Erythroblast (primary cell): ENCODE measurements at regions not wholly inside any gene's neighbourhood (a gene's known extent, or its start where the extent isn't known, plus 50 kb on each side); places are given as distances from the start of the nearest gene placed in this dataset.

Source experiments
- GATA1 ChIP-seq: IDR thresholded peaks from 2 replicates; pipeline ENCODE4 v1.6.1; 2011; ENCODE audit warnings: low read depth, mild to moderate bottlenecking, control low read depth, low read length, moderate library complexity
- POLR2A ChIP-seq: IDR thresholded peaks from 2 replicates; pipeline ENCODE4 v1.6.1; 2011; ENCODE audit warnings: mild to moderate bottlenecking, low read length

- TF ChIP-seq POLR2A (no peak), GATA1 (no peak)
Observed at GRCh38 chr7:96447109-96447645, 125.3 kb upstream of the SLC25A13 start.
